Liver (tissue), 8 donors: ENCODE measurements at regions not wholly inside any gene's neighbourhood (a gene's known extent, or its start where the extent isn't known, plus 50 kb on each side); places are given as distances from the start of the nearest gene placed in this dataset.
A peak's percentile ranks its signal among the peaks of the same experiment; 100 is the strongest.

ENCODE experiments used
- DNase-seq: peaks from one replicate; pipeline ENCODE4 v3.0.0-alpha.2; 2017; ENCODE audit warnings: low spot score
- H3K27ac ChIP-seq, 2 donors: one replicate each; pipeline ENCODE4 v1.7.0; 2013; ENCODE audit warnings: inconsistent platforms in 2 of 2, low read length in 2 of 2, control low read depth in 1 of 2, low read depth in 1 of 2, mild to moderate bottlenecking in 1 of 2
- H3K27me3 ChIP-seq, 4 donors: one replicate each; pipeline versions ENCODE4 v1.6.1 to v1.7.0; 2013; ENCODE audit warnings: low read length in 3 of 4, inconsistent platforms in 1 of 4, mild to moderate bottlenecking in 1 of 4, moderate library complexity in 1 of 4; ENCODE audit not compliant: control insufficient read depth in 4 of 4, insufficient read depth in 4 of 4
- H3K36me3 ChIP-seq, 4 donors: one replicate each; pipeline versions ENCODE4 v1.6.1 to v1.7.0; 2013; ENCODE audit warnings: low read length in 3 of 4, mild to moderate bottlenecking in 3 of 4, low read depth in 1 of 4, moderate library complexity in 1 of 4; ENCODE audit not compliant: control insufficient read depth in 4 of 4, insufficient read depth in 3 of 4
- H3K4me1 ChIP-seq, 4 donors: one replicate each; pipeline versions ENCODE4 v1.6.1 to v1.7.0; 2013; ENCODE audit warnings: low read length in 3 of 4, mild to moderate bottlenecking in 3 of 4, moderate library complexity in 1 of 4; ENCODE audit not compliant: control insufficient read depth in 4 of 4, insufficient read depth in 4 of 4
- H3K4me3 ChIP-seq, 3 donors: one replicate each; pipeline versions ENCODE4 v1.6.1 to v1.7.0; 2013; ENCODE audit warnings: low read length in 3 of 3, control low read depth in 1 of 3, low read depth in 1 of 3, mild to moderate bottlenecking in 1 of 3
- H3K9ac ChIP-seq, 2 donors: one replicate each; pipeline ENCODE4 v1.7.0; 2013; ENCODE audit warnings: low read length in 2 of 2, mild to moderate bottlenecking in 2 of 2, moderate library complexity in 2 of 2, control low read depth in 1 of 2, low read depth in 1 of 2
- H3K9me3 ChIP-seq, 4 donors: one replicate each; pipeline versions ENCODE4 v1.6.1 to v1.7.0; 2013; ENCODE audit warnings: low read length in 3 of 4; ENCODE audit not compliant: control insufficient read depth in 4 of 4
- EGR1 ChIP-seq, 2 donors: IDR thresholded peaks; 2 replicates each; pipeline ENCODE4 v1.6.1; 2016 to 2018; ENCODE audit warnings: antibody characterized with exemption in 2 of 2, low read depth in 2 of 2
- FOXA1 ChIP-seq: IDR thresholded peaks from 2 replicates; pipeline ENCODE4 v1.6.1; 2016; ENCODE audit warnings: antibody characterized with exemption
- FOXA2 ChIP-seq: IDR thresholded peaks from 2 replicates; pipeline ENCODE4 v1.6.1; 2016; ENCODE audit warnings: antibody characterized with exemption
- GABPA ChIP-seq, 2 donors: IDR thresholded peaks in 1 of 2; conservative IDR thresholded peaks in 1 of 2; 2 replicates each; pipeline ENCODE4 v1.6.1; 2016; ENCODE audit warnings: antibody characterized with exemption in 2 of 2, mild to moderate bottlenecking in 1 of 2, moderate library complexity in 1 of 2
- HNF4G ChIP-seq: IDR thresholded peaks from 2 replicates; pipeline ENCODE4 v1.6.1; 2016; ENCODE audit warnings: antibody characterized with exemption
- JUND ChIP-seq, 2 donors: IDR thresholded peaks; 2 replicates each; pipeline ENCODE4 v1.6.1; 2016; ENCODE audit warnings: antibody characterized with exemption in 2 of 2
- MAX ChIP-seq: IDR thresholded peaks from 2 replicates; pipeline ENCODE4 v1.6.1; 2016; ENCODE audit warnings: antibody characterized with exemption
- NR2F2 ChIP-seq: IDR thresholded peaks from 2 replicates; pipeline ENCODE4 v1.6.1; 2016; ENCODE audit warnings: antibody characterized with exemption
- REST ChIP-seq: IDR thresholded peaks from 2 replicates; pipeline ENCODE4 v1.6.1; 2016; ENCODE audit warnings: antibody characterized with exemption, mild to moderate bottlenecking
- RXRA ChIP-seq, 2 donors: IDR thresholded peaks; 2 replicates each; pipeline ENCODE4 v1.6.1; 2017 to 2018; ENCODE audit warnings: antibody characterized with exemption in 2 of 2, mild to moderate bottlenecking in 1 of 2
- ZBTB33 ChIP-seq: IDR thresholded peaks from 2 replicates; pipeline ENCODE4 v1.6.1; 2016; ENCODE audit warnings: antibody characterized with exemption
- WGBS: extraction: QIAGEN DNeasy Blood & Tissue Kit; methylation state at CpG from one replicate; pipeline ENCODE4 v1.1.7; 2013; 5-methylcytosine and 5-hydroxymethylcytosine counted together
- TF ChIP-seq, protein P1 (sequence below): fragments of 150-350 bp; IDR thresholded peaks from 2 replicates; pipeline ENCODE4 v1.5.1; 2017; ENCODE audit warnings: improper control_type of control experiment, low read depth, low read length; ENCODE audit not compliant: missing input control
- donor health status: healthy.
- donor health status: healthy.
- donor health status: healthy.
- donor health status: healthy.
- donor health status: healthy.

GRCh38 chr6:12570461-12571030 is 146.0 kb upstream of the PHACTR1 start:
- Histone ChIP-seq H3K4me1 (no peaks in the 10 kb centered on the region), H3K9ac (no peak overlapping the region), H3K27ac (no peak overlapping the region), H3K4me3 (no peak overlapping the region), H3K36me3 (no peaks in the 10 kb centered on the region), H3K9me3 (no peaks in the 10 kb centered on the region), H3K27me3 (no peaks in the 10 kb centered on the region)
- TF ChIP-seq MAX (peak; percentile 14), REST (no peak), FOXA2 (no peak)
- DNase-seq: no peak
- WGBS: 85% methylated on average over 2 of the region's 2 CpGs

DNA sequence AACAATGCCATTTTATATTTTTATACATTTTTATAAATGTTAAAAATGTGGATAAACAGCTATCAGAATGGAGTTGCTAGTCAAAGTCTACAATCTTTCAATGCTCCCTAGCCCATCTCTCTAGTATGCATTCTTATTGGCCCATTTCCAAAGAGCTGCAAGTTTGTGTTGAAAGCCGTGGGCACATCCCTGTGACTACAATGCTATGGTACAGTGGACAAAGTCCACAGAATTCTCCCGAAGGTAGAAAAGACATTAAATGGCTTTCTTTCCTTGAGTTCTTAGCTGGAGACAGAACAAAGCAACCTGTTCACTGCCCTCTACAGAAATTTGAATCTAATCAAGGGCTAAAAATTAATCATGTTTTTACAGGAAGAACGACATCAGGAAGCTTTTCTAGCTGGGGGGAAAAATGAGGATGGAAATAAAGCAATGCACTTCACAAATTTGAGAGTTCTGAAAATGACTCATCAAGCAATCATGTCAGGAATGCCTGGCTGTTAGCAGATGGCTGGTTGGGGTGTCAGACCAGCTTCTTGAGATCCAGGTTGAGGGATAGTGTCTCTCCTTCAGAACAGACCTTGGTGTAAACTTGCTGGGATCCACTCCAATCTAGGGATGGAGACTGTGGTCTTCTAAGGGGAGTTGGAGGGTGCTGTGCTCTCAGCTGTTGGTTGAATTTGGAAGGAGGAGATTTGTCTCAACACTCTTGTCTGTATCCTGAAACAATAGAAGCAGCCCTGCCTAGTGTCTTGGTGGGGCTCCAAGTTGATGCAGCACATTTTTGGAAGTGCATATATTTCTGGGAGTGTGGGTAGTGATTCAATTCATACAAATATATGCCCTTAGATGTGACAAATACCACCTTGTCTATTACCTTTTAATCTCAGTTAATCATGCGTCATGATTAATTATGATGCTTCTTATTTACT is 143.4 kb upstream of the PHACTR1 start:
- Histone ChIP-seq H3K36me3 (no peaks in the 10 kb centered on the region), H3K9me3 (no peaks in the 10 kb centered on the region), H3K27ac (no peak overlapping the region), H3K4me3 (no peak overlapping the region), H3K4me1 (no peaks in the 10 kb centered on the region), H3K27me3 (no peaks in the 10 kb centered on the region), H3K9ac (no peak overlapping the region)
- peak; percentile 81 to 83 for TF ChIP-seq JUND (IDR thresholded peaks at IDR 0.05)
- TF ChIP-seq NR2F2: peak; percentile 16
- no peak for TF ChIP-seq MAX
- 57% methylated on average over 4 of the region's 4 CpGs for WGBS
- no peak for DNase-seq

DNA sequence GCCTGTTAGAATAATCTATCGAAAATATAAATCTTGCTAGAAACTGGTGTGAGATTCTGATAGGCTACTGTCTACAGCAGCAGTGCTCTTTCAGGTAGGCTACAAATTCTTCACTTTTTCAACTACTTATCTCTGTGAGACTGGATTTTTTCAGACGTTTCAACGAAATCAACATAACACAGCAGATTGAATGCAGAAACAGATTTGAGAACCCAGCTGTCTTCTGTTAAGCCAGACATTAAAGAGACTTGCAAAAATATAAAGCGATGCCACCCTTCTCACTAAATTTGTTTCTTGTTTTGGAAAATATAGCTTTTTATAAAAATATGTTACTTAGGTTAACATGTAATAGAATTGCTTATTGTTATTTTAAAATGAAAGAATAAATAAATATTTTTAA is 140.6 kb upstream of the PHACTR1 start:
- no peak overlapping the region for H3K4me3 ChIP-seq
- 87% methylated on average over 4 of the region's 4 CpGs for WGBS
- H3K9me3 ChIP-seq: no peaks in the 10 kb centered on the region
- no peak for TF ChIP-seq GABPA (IDR thresholded peaks at IDR 0.05 in 1 of 2, conservative IDR thresholded peaks at IDR 0.05 in 1 of 2)
- TF ChIP-seq NR2F2: no peak
- TF ChIP-seq, protein P1, sequence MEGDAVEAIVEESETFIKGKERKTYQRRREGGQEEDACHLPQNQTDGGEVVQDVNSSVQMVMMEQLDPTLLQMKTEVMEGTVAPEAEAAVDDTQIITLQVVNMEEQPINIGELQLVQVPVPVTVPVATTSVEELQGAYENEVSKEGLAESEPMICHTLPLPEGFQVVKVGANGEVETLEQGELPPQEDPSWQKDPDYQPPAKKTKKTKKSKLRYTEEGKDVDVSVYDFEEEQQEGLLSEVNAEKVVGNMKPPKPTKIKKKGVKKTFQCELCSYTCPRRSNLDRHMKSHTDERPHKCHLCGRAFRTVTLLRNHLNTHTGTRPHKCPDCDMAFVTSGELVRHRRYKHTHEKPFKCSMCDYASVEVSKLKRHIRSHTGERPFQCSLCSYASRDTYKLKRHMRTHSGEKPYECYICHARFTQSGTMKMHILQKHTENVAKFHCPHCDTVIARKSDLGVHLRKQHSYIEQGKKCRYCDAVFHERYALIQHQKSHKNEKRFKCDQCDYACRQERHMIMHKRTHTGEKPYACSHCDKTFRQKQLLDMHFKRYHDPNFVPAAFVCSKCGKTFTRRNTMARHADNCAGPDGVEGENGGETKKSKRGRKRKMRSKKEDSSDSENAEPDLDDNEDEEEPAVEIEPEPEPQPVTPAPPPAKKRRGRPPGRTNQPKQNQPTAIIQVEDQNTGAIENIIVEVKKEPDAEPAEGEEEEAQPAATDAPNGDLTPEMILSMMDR: no peak
- TF ChIP-seq EGR1 (IDR thresholded peaks at IDR 0.05; ENCODE audit: low read depth in 2 of 2): no peak
- no peak for TF ChIP-seq FOXA1
- no peak for TF ChIP-seq ZBTB33
- no peak for TF ChIP-seq FOXA2
- no peak for TF ChIP-seq MAX
- TF ChIP-seq RXRA (IDR thresholded peaks at IDR 0.05): no peak
- no peak for TF ChIP-seq JUND (IDR thresholded peaks at IDR 0.05)
- TF ChIP-seq REST: no peak
- no peak for TF ChIP-seq HNF4G

More for the DNA sequence above, 140.6 kb upstream of the PHACTR1 start:
- Histone ChIP-seq H3K9ac (no peak overlapping the region), H3K27me3 (no peaks in the 10 kb centered on the region), H3K36me3 (no peaks in the 10 kb centered on the region), H3K4me1 (no peaks in the 10 kb centered on the region), H3K27ac (no peak overlapping the region)
- no peak for DNase-seq
